Fibroblast of skin of back (primary cell): ENCODE measurements at regions not wholly inside any gene's neighbourhood (a gene's known extent, or its start where the extent isn't known, plus 50 kb on each side); places are given as distances from the start of the nearest gene placed in this dataset.
A peak's percentile ranks its signal among the peaks of the same experiment; 100 is the strongest.
"Not testable (repeated sequence)": the region's sequence is repeated elsewhere in the genome, so short reads cannot be mapped to it uniquely, and the experiment has no call there.

Experiments used
- DNase-seq: peaks from one replicate; pipeline ENCODE4 v3.0.0-alpha.2; 2013

DNA sequence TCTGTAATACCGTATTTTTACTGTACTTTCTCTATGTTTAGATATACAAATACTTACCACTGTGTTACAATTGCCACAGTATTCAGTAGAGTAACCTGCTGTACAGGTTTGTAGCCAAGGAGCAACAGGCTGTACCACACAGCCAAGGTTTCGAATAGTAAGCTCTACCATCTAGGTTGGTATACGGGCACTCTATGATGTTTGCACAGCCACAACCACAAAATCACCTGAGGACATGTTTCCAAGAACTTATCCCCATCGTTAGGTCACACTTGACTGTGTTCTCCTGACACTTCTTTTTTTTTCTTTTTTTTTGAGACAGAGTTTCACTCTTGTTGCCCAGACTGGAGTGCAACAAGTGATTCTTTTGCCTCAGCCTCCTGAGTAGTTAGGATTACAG, 134.6 kb upstream of the TRIM24 start:
- DNase-seq = no peak

DNA sequence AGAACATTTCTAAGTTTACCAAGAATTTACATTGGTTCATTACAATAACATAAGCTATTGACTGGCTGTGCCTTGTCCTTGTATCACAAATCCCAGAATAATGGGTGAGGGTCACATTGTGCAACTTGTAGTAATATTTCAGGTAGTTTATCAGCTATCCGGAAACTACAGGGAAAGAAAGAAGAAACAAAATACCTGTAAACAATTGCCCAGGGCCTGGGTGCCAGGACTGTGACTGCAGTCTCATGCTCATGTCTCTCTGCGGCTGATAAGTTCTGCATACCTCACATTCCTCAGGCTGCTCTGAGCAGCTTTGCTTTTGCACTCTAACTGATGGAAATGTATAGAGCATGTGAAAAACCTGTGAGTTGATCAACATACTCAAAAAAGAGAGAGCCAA, 131.8 kb upstream of the TRIM24 start:
- no peak for DNase-seq

DNA sequence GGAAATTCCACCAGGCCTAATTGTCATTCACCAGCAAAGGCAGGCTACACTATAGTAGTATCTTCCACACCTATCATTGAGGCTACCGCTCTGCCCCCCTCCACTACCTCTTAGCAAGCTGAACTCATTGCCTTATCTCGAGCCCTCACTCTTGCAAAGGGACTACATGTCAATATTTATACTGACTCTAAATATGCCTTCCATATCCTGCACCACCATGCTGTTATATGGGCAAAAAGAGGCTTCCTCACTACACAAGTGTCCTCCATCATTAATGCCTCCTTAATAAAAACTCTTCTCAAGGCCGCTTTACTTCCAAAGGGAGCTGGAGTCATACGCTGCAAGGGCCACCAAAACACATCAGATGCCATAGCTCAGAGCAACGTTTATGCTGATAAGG, 127.2 kb upstream of the TRIM24 start:
- DNase-seq = not testable (repeated sequence)

DNA sequence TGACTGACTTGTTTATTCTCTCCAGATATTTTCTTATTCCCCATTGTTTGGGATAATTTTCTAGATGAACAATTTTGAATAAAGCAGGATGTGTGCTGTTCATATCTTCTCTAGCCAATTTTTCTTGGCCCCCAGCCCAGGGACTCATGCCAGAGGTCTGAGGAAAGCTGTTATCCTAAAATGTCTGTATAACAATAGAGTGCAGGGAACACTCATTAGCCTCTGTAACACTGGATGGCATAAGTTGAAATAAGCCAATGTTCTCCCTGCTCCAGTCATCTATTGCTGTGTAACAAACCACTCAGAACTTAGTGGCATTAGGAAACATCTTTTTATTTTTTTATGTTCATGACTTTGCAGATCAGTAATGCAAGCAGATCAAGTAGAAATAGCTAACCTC, 121.7 kb upstream of the TRIM24 start:
- peak; percentile 2 for DNase-seq

DNA sequence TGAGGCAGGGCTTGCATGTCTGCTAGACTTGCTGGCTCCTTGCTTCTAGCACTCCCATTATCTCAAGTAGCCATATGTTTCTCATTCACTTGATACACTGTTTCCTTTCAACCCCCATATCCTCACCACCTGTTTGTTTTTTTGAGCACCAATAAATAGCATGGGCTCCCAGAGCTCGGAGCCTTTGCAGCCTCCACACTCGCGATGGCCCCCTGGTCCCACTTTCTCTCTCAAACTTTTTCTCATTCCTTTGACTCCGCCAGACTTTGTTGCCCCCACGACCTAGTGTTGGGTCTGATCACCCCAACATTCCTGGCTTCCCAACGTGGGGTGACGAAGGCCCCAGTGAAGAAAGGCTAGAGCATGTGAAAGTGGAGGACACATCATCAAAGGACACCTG, 120.8 kb upstream of the TRIM24 start:
- not testable (repeated sequence) for DNase-seq

DNA sequence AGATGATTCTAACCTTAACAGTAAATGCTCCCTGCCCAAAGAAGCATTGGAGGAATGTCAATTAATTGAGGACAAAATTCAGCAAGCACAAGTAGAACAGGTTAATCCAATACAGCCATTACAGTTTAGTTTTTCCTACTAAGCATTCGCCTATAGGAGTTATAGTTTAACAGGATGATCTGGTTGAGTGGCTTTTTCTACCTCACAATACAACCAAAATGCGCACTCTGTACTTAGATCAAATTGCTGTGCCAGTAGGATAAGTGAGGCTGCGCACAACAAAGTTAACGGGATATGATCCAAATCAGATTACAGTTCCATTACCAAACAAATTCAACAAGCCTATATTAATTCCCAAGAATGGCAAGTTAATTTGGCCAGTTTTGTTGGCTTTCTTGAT, 117.1 kb upstream of the TRIM24 start:
- no peak for DNase-seq

DNA sequence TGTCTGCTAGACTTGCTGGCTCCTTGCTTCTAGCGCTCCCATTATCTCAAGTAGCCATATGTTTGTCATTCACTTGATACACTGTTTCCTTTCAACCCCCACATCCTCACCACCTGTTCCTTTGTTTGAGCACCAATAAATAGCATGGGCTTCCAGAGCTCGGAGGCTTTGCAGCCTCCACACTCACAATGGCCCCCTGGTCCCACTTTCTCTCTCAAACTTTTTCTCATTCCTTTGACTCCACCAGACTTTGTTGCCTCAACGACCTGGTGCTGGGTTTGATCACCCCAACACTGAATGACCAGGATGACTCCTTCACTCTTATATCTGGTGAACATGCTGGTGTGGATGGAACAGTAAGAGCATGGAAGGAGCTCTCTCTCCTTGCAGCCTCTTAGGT, 114.5 kb upstream of the TRIM24 start:
- no peak for DNase-seq

DNA sequence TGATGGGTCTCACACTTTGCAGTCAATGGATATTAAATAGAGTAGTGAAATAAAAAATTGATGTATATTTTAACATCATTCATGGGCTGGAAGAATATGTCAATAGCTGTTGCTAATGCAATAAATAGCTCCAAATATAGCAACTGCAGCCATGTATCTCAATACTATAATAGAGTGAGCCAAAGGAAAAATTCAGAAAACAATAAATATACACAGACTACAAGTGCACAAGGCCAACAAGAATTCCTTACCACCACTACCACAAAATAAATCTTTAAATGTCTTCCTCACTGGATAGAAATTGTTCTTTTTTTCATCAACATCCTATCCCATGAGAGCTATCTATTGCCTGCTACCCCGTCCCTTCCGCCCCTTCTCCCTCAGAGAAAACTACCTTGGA, 113.1 kb upstream of the TRIM24 start:
- no peak for DNase-seq

DNA sequence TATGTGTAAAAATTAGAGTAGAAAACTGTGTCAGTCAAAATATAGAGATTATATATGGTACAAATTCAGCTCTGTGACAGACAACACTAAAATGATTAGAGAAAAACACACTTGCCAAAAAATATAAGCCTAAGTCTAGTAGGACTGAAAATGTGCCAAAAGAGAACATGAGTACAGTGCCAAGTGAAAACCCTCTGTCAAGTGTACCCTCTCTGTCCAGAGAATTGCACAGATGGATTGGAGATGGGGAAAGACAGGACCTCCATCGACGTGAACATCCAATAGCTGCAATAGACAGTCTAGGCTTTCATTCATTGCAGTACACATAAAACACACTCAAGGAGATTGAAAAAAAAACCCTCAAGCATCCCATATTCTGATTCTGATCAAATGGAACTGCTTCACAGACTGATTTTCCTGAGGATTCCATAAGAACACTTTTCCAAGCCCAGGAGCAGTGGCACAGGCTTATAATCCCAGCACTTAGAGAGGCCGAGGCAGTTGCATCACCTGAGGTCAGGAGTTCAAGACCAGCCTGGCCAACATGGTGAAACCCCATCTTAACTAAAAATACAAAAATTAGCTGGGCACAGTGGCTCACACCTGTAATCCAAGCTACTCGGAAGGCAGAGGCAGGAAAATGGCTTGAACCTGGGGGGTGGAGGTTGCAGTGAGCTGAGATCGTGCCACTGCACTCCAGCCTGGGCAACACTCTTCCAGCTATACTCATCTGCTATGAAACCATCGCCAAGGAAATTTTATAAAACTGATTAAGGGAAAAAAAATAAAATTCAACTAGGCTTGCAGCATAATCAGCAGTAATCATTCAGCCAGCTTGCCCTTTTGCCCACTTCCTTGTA, 110.0 kb upstream of the TRIM24 start:
- DNase-seq = no peak

DNA sequence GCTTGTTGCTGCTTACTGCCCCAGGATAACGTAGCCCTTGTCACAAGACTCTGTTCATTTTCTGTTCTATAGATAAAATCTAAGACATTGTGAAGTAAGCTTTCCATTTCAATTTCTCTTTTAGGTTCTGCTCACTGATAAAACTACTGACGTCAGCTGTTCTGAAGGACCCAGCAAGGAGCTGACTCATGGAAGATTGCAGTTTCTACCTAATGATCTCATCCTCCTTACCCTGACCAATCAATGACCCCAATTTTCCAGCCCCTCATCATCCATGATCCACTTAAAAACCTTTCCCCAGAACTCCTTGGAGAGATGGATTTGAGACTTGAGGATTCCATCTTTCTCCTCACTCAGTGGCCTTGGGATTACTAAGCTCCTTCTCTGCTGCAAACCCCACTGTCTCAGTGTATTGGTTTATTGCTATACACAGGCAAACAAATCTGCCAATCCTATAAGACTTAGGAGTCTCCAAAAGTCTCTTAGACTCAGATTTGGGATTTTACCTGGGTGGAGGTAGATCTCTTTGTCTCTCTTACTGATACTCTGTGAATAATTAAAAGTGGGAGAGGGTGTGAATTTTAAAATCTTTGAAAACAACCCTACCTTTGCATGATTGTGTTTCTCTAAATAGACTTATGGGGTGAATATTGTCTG, 109.2 kb upstream of the TRIM24 start:
- DNase-seq = no peak

DNA sequence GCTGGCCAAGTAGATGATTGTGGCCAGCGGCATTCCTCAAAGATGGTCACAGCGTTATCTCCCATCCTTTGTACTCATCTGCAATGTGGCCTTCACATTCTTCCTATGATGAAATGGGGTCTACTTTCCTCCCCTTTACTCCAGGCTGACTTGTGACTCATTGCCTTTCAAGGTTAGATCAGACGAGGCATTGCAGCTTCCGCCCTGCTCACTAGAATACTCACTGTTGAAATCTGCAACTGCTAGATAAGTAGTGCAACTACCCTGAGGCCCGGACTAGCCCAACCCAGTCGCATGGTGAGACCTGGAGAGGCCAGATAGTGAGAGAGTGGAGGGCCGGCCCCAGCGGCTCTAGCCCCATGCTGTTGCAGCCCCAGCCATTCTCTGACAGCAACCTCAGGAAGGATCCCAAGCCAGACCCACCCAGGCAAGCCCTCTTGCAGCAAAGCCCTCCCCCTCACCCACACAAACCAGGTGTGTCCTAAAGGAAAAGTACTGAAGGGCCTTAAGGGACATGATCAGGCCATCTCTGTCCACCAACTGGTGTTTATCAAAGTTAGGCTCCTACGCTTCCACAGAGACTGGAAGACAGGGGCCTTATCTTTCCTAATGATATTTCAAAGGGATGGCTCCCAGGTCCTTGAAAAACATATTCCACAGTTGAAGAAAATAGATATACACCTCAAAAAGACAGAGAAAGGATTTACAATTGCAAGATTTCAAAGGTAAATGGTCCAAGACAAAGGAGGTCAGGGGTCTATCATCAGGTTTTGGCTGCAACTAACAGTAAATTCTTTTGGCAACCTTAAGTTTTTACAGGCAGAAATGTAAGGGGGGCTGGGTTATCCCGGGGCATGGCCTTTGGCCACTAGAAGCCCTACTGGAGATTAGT, 107.2 kb upstream of the TRIM24 start:
- DNase-seq = no peak

DNA sequence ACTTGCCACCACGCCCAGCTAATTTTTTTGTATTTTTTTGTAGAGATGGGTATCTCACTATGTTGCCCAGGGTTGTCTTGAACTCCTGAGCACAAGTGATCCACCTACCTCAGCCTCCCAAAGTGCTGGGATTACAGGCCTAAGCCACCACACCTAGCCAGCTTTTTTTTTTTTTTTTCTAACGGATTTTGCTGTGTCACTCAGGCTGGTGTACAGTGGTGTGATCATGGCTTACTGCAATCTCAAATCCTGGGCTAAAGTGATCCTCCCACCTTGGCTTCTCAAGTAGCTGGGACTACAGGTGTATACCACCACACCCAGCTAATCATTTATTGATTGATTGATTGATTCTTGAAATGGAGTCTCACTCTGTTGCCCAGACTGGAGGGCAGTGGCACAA, 106.0 kb upstream of the TRIM24 start:
- DNase-seq = no peak

DNA sequence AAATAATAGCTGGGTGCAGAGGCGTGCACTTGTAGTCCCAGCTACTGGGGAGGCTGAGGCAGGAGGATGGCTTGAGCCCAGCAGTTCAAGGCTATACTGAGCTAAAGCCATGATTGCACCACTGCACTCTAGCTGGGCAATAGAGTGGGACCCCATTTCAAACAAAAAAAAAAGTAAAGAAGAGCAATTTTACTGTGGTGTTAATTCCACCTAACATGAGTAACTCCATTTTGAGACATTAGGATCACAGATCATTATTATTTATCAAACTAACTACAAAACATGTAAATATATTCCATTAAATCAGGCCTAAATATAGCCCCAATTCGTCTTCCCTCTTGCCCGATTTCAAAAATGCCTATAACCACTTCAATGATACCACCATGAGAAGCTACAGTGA, 104.8 kb upstream of the TRIM24 start:
- no peak for DNase-seq

DNA sequence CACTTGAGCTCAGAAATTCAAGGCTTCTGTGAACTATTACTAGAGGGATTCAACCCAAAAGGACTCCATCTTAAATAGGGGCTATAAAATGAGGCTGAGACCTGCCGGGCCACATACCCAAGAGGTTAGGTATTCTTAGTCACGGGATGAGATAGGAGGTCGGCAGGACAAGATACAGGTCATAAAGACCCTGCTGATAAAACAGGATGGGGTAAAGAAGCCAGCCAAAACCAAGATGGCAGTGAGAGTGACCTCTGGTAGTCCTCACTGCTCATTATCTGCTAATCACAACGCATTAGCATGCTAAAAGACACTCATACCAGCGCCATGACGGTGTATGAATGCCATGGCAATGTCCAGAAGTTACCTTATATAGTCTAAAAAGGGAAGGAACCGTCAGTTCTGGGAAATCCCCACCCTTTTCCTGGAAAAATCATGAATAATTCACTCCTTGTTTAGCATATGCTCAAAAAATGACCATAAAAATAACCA, 101.2 kb upstream of the TRIM24 start:
- DNase-seq = no peak

DNA sequence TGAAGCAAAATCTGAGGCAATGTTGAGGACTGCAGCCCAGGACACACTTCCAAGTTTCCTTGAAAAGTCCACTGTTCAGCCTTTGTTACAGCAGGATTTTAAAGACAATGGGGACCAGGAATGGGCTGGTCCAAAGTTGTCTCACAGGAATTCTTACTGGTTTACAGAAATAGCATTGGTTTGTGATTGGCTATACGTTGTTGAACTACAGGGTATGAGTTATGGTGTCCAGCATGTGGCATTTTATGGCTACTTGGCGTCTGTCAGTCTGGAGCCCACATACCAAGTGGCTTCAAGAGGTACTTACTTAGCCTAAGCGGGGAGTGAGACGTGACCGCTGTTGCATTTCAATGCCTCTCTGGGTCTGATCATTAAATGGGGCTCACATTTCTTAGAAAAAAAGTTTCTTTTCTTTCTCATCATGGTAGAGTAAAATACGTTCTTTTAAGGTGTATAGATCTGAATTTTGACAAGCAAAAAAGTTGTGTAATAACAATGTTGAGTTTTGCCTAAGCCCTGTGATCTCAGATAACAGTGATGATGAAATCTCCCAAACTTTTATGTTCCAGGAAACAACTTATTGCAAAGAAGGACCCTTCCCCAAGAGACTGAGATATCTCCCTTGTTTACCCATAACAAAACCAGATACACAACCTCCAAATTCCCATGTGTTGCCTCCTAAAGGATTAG, 100.0 kb upstream of the TRIM24 start:
- DNase-seq = no peak

DNA sequence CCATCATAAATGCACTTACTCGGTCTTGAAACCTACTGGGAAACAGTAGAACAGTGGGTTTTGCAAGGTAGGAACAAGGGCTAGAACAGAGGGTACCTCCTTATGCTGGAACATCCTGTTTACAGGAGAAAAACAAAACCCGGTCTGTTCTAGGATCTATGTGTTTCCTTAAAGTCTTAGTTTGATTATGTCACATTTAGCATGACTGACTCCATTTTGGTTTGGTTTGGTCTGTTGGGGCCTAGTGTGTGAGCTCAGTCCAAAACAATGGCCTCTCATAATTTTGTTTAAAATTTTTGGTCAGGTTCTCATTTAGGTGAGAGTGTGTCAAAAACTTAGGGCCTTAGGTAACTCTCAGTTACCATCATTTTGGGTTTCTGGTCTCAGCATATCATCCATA, 96.3 kb upstream of the TRIM24 start:
- DNase-seq = no peak

DNA sequence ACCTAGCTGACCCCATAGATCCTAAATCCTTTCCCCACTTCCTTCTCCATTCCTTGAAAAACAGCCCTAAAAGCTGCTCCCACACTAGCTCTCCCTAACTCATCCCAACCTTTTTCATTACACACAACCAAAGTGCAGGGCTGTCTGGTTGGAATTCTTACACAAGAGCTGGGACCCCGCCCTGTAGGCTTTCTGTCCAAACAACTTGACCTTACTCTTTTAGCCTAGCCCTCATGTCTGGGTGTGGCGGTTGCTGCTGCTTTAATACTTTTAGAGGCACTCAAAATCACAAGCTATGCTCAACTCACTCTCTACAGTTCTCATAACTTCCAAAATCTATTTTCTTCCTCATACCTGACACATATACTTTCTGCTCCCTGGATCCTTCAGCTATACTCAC, 93.9 kb upstream of the TRIM24 start:
- DNase-seq = not testable (repeated sequence)

DNA sequence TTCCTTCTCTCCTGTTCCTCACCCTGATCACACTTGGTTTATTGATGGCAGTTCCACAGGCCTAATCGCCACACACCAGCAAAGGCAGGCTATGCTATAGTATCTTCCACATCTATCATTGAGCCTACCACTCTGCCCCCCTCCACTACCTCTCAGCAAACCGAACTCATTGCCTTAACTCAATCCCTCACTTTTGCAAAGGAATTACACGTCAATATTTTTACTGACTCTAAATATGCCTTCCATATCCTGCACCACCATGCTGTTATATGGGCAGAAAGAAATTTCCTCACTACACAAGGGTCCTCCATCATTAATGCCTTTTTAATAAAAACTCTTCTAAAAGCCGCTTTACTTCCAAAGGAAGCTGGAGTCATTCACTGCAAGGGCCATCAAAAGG, 93.4 kb upstream of the TRIM24 start:
- not testable (repeated sequence) for DNase-seq

DNA sequence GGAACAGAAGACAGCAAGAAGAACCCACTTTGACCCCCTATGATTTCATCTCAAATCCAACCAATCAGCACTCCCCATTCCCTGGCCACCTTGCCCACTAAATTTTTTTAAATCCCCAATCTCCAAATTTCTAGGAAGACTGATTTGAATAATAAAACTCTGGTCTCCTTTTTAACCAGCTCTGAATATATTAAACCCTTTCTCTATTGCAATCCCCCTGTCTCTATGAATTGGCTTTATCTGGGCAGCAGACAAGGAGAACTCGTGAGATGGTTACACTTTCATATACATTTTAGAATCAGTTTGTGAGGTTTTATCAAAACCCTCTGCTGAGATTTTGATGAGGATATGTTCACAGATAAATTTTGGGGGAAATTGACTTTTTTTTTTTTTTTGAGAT, 90.3 kb upstream of the TRIM24 start:
- no peak for DNase-seq

DNA sequence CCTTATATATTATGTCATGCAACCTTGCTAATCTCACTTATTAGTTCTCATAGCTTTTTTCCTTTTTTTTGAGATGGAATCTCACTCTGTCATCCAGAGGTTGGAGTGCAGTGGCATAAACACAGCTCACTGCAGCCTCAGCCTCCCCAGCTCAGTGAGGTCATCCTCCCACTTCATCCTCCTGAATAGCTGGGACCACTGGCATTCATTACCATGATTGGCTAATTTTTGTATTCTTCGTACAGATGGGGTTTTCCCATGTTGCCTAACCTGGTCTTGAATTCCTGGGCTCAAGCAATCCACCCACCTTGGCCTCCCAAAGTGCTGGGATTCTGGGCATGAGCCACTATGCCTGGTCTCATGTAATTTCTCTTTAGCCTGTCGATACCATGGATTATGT, 89.1 kb upstream of the TRIM24 start:
- no peak for DNase-seq

DNA sequence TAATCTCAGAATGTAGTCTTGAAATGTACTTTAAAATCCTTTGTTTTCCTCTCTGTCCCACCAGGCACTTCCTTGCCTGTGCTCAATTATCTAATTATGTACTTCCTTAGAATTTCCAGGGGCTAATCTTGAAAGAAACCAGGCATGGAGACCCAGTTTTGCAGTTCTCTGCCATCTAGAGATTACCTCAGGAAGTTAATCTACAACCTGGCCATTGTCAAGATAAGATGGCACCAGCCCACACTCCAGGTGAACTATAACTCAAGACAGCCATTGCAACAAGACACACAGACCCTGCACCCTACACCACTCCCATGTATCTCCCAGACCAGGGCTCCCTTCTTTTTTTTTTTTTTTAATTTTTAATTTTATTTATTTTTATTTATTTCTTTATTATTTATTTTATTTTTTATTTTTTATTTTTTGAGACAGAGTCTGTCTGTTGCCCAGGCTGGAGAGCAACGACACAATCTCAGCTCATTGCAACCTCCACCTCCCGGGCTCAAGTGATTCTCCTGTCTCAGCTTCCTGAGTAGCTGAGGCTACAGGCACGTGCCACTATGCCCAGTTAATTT, 85.9 kb upstream of the TRIM24 start:
- DNase-seq = no peak

DNA sequence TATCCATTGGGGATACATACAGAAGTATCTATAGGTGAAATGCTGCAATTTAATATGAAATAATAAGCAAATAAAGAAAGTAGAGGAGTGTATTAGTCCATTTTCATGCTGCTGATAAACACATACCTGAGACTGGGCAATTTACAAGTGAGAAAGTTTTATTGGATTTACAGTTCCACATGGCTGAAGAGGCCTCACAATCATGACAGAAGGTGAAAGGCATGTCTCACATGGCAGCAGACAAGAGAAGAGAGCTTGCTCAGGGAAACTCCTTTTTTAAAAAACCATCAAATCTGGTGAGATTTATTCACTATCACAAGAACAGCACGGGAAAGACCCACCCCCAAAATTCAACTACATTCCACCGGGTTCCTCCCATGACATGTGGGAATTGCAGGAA, 82.8 kb upstream of the TRIM24 start:
- no peak for DNase-seq
